Left lung (tissue), 4 donors: ENCODE measurements at regions not wholly inside any gene's neighbourhood (a gene's known extent, or its start where the extent isn't known, plus 50 kb on each side); places are given as distances from the start of the nearest gene placed in this dataset.

Source experiments
- ATAC-seq: fragments of 200-7000 bp; cut with Tn5 transposase; one replicate; pipeline ENCODE4 v1.9.1; 2020; ENCODE audit warnings: moderate library complexity
- DNase-seq, 4 donors: peaks; one replicate each; pipeline ENCODE4 v3.0.0-alpha.2; 2013 to 2020
- H3K27ac ChIP-seq, 2 donors: fragments of 200-600 bp; sonication (generic) in 1 of 2; one replicate each; pipeline versions ENCODE4 v1.5.0 to v1.8.0; 2020 to 2021
- H3K27me3 ChIP-seq, 2 donors: fragments of 200-600 bp; sonication (generic) in 1 of 2; one replicate each; pipeline versions ENCODE4 v1.5.0 to v1.8.0; 2020 to 2021
- H3K36me3 ChIP-seq, 2 donors: fragments of 200-600 bp; sonication (generic) in 1 of 2; one replicate each; pipeline versions ENCODE4 v1.5.0 to v1.8.0; 2020 to 2021
- H3K4me1 ChIP-seq, 2 donors: fragments of 200-600 bp; one replicate each; pipeline ENCODE4 v1.8.0; 2021
- H3K4me3 ChIP-seq, 2 donors: fragments of 200-600 bp; sonication (generic) in 1 of 2; one replicate each; pipeline versions ENCODE4 v1.5.0 to v1.8.0; 2020 to 2021; ENCODE audit warnings: mild to moderate bottlenecking in 1 of 2
- H3K9me3 ChIP-seq, 2 donors: fragments of 200-600 bp; sonication (generic) in 1 of 2; one replicate each; pipeline versions ENCODE4 v1.5.0 to v1.8.0; 2020 to 2021
- CTCF ChIP-seq, 2 donors: fragments of 200-600 bp; sonication (generic) in 1 of 2; IDR thresholded peaks; one replicate each; pipeline versions ENCODE4 v1.5.0 to v1.8.0; 2021; ENCODE audit warnings: antibody characterized with exemption in 2 of 2
- intact Hi-C, 2 donors: fragments of 100-400 bp; cut with DNase I; formaldehyde crosslinking; loops; one replicate each; pipeline versions ENCODE4 v1.11.2 to v1.14.2; 2022
- donor health status: DM: no; HTN: yes; CAD: no.
- donor health status: DM: no; HTN: no; CAD: no.

GRCh38 chr6:14913931-14914330 is 331.9 kb upstream of the JARID2 start:
- no peaks in the 10 kb centered on the region for H3K27me3 ChIP-seq
- H3K4me3 ChIP-seq = no peak overlapping the region
- no peak overlapping the region for H3K27ac ChIP-seq
- intact Hi-C loops = no loop called here
- no peaks in the 10 kb centered on the region for H3K9me3 ChIP-seq
- TF ChIP-seq CTCF (IDR thresholded peaks at IDR 0.05) = no peak
- H3K4me1 ChIP-seq = peaks cover 0 to 41% of the 10 kb centered on the region in 2 donors
- H3K36me3 ChIP-seq = no peaks in the 10 kb centered on the region
- DNase-seq = no peak
- ATAC-seq = no peak

GRCh38 chr6:14915888-14916832 is 329.7 kb upstream of the JARID2 start:
- no peak for ATAC-seq
- intact Hi-C loops = no loop called here

GRCh38 chr6:14917109-14917910 is 328.6 kb upstream of the JARID2 start:
- H3K27me3 ChIP-seq = no peaks in the 10 kb centered on the region
- no peaks in the 10 kb centered on the region for H3K36me3 ChIP-seq
- H3K4me1 ChIP-seq = peaks cover 0 to 46% of the 10 kb centered on the region in 2 donors
- no peak for TF ChIP-seq CTCF (IDR thresholded peaks at IDR 0.05)
- intact Hi-C loops = no loop called here
- no peak for ATAC-seq
- no peak overlapping the region for H3K27ac ChIP-seq
- no peak for DNase-seq
- no peak overlapping the region for H3K4me3 ChIP-seq
- H3K9me3 ChIP-seq = no peaks in the 10 kb centered on the region

More at GRCh38 chr6:14915888-14916832, 329.7 kb upstream of the JARID2 start:
- Histone ChIP-seq H3K4me3 (no peak overlapping the region), H3K27me3 (no peaks in the 10 kb centered on the region), H3K9me3 (no peaks in the 10 kb centered on the region), H3K4me1 (peaks cover 0 to 46% of the 10 kb centered on the region in 2 donors), H3K27ac (no peak overlapping the region), H3K36me3 (no peaks in the 10 kb centered on the region)
- TF ChIP-seq CTCF (IDR thresholded peaks at IDR 0.05) = no peak
- peak in 1 of 4 donors; percentile 76 for DNase-seq

- H3K27me3 ChIP-seq = no peaks in the 10 kb centered on the region
- H3K9me3 ChIP-seq = no peaks in the 10 kb centered on the region
- no peaks in the 10 kb centered on the region for H3K36me3 ChIP-seq
- ATAC-seq (no peak), DNase-seq (no peak)
- intact Hi-C loops = no loop called here
- no peak for TF ChIP-seq CTCF (IDR thresholded peaks at IDR 0.05)
- no peak overlapping the region for H3K27ac ChIP-seq
- H3K4me1 ChIP-seq = peaks cover 0 to 49% of the 10 kb centered on the region in 2 donors
- H3K4me3 ChIP-seq = no peak overlapping the region
Measured at GRCh38 chr6:14918200-14918907, 327.5 kb upstream of the JARID2 start.
